ENCODE measurements at regions not wholly inside any gene's neighbourhood (a gene's known extent, or its start where the extent isn't known, plus 50 kb on each side); places are given as distances from the start of the nearest gene placed in this dataset.

DNA sequence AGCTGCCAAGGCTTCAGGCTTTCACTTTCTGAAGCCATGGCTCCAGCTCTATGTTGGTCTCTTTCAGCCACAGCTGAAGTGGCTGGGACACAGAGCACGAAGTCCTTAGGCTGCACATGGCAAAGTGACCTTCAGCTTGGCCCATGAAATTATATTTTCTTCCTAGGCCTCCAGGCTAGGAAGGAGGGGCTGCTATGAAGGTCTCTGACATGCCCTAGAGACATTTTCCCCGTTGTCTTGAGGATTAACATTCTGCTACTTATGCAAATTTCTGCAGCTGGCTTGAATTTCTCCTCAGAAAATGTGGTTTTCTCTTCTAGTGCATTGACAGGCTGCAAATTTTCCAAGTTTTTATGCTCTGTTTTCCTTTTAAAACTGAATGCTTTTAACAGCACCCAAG, 99.8 kb upstream of the KCNIP4 start:
- TF ChIP-seq, protein P1, sequence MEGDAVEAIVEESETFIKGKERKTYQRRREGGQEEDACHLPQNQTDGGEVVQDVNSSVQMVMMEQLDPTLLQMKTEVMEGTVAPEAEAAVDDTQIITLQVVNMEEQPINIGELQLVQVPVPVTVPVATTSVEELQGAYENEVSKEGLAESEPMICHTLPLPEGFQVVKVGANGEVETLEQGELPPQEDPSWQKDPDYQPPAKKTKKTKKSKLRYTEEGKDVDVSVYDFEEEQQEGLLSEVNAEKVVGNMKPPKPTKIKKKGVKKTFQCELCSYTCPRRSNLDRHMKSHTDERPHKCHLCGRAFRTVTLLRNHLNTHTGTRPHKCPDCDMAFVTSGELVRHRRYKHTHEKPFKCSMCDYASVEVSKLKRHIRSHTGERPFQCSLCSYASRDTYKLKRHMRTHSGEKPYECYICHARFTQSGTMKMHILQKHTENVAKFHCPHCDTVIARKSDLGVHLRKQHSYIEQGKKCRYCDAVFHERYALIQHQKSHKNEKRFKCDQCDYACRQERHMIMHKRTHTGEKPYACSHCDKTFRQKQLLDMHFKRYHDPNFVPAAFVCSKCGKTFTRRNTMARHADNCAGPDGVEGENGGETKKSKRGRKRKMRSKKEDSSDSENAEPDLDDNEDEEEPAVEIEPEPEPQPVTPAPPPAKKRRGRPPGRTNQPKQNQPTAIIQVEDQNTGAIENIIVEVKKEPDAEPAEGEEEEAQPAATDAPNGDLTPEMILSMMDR (IDR thresholded peaks at IDR 0.05; ENCODE audit: low read depth, low read length) = no peak
- Histone ChIP-seq H3K27me3 (ENCODE audit: insufficient read depth, low read depth, severe bottlenecking) (no peaks in the 10 kb centered on the region), H3K9me3 (ENCODE audit: severe bottlenecking) (no peaks in the 10 kb centered on the region), H3K36me3 (no peaks in the 10 kb centered on the region), H3K27ac (no peak overlapping the region), H3K4me3 (ENCODE audit: low read depth, low read length) (no peak overlapping the region)
- no peak for DNase-seq

DNA sequence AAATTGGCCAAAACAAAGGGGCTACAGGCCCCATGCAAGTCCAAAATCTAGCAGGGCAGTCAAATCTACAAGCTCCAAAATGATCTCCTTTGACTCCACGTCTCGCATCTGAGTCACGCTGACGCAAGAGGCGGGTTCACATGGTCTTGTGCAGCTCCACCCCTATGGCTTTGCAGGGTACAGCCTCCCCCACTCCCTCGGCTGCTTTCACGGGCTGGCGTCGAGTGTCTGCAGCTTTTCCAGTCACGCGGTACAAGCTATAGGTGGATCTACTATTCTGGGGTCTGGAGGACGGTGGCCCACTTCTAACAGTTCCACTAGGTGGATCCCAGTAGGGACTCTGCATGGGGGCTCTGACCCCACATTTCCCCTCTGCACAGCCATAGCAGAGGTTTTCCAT, 99.2 kb upstream of the KCNIP4 start:
- H3K27ac ChIP-seq = no peak overlapping the region
- TF ChIP-seq, protein P1 (IDR thresholded peaks at IDR 0.05; ENCODE audit: low read depth, low read length) = no peak
- H3K4me3 ChIP-seq (ENCODE audit: low read depth, low read length) = no peak overlapping the region
- H3K9me3 ChIP-seq (ENCODE audit: severe bottlenecking) = no peaks in the 10 kb centered on the region
- no peak for DNase-seq
- H3K36me3 ChIP-seq = no peaks in the 10 kb centered on the region
- H3K27me3 ChIP-seq (ENCODE audit: insufficient read depth, low read depth, severe bottlenecking) = no peaks in the 10 kb centered on the region

DNA sequence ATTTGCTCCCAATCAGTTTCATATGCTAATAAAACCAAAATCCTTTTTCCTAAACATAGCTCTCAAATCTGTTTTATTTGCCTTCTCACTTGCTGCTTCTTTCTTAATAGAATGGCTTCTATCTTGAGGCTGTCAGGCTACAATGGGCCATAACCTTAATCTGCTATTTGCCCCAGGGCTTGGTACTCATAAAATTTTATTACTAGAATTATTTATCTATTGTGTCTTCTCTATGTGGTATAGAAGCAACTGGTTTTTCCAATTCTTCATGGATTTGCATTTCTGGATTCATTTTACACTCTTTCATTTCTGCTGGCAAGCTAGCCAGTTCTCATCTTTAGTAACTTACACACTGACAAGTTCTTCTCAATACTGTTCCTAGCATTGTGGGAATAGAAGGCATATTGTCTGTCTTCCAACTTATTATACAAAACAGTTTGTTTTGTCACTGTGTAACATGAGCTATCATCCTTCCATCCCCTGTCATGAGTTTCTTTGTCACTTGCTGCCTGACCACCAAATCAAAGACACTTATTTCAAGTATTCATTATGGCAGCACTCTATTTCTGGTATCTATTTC, 96.6 kb upstream of the KCNIP4 start:
- H3K27ac ChIP-seq = no peak overlapping the region
- TF ChIP-seq, protein P1 (IDR thresholded peaks at IDR 0.05; ENCODE audit: low read depth, low read length) = no peak
- no peaks in the 10 kb centered on the region for H3K9me3 ChIP-seq (ENCODE audit: severe bottlenecking)
- no peak overlapping the region for H3K4me3 ChIP-seq (ENCODE audit: low read depth, low read length)
- no peaks in the 10 kb centered on the region for H3K27me3 ChIP-seq (ENCODE audit: insufficient read depth, low read depth, severe bottlenecking)
- H3K36me3 ChIP-seq = no peaks in the 10 kb centered on the region
- DNase-seq = no peak

DNA sequence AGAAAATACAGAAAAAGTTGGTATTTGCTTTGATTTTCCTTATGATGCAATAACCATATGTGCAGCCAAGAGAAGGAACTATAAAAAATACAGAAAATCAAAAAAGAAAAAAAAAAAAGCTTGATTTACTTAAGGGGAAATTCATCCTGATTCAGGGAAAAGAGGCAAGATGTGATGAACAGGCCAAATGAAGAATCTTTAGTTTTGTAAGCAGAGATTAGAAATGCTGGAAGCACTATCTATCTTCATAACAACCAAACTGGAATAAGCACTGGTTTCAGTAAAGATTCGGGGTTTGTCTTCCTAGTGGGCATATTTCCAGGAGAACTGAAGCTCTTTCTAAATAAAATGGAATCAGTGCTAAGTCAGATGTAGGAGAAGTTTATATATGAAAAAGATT, 82.9 kb upstream of the KCNIP4 start:
- H3K36me3 ChIP-seq = no peaks in the 10 kb centered on the region
- DNase-seq = no peak
- no peaks in the 10 kb centered on the region for H3K9me3 ChIP-seq (ENCODE audit: severe bottlenecking)
- no peak overlapping the region for H3K4me3 ChIP-seq (ENCODE audit: low read depth, low read length)
- no peaks in the 10 kb centered on the region for H3K27me3 ChIP-seq (ENCODE audit: insufficient read depth, low read depth, severe bottlenecking)
- TF ChIP-seq, protein P1 (IDR thresholded peaks at IDR 0.05; ENCODE audit: low read depth, low read length) = no peak
- H3K27ac ChIP-seq = no peak overlapping the region

DNA sequence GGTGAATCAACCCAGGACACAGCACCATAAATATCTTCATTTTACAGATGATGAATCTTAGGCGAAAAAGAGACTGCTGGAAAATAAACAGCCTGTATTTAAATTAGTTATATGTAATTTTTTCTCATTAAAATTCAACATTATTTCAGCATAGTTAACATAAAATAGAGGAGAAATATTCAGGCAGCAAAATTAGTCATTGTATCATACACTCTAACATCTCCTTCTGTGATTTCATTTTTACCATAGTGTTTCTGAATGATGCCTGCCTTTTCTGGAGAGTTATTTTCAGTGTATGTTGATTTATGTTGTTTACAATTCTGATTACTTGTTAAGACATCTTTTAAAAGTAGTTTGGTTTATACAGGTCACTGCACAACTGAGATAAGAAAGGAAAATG, 82.3 kb upstream of the KCNIP4 start:
- H3K27ac ChIP-seq = no peak overlapping the region
- no peak overlapping the region for H3K4me3 ChIP-seq (ENCODE audit: low read depth, low read length)
- H3K9me3 ChIP-seq (ENCODE audit: severe bottlenecking) = no peaks in the 10 kb centered on the region
- no peaks in the 10 kb centered on the region for H3K27me3 ChIP-seq (ENCODE audit: insufficient read depth, low read depth, severe bottlenecking)
- TF ChIP-seq, protein P1 (IDR thresholded peaks at IDR 0.05; ENCODE audit: low read depth, low read length) = no peak
- H3K36me3 ChIP-seq = no peaks in the 10 kb centered on the region
- DNase-seq = no peak

DNA sequence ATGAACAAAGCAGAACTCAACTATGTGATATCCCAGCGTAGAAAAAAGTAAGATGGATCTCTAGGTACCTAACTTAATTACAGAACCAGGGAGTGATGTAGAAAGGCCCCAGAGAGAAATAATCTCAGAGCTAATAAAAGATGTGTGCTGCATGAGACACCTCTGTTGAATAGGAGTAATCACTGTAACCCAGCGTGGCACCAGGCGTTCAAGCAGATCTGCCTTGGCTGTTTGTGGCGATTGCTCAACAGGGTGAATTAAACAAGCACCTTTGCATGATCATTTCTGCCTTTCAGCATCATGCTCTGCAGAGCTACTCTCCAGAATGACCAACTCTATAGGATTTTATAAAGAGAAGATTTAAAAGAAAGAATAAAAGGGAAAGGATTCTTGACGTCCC, 81.7 kb upstream of the KCNIP4 start:
- Histone ChIP-seq H3K27ac (no peak overlapping the region), H3K9me3 (ENCODE audit: severe bottlenecking) (no peaks in the 10 kb centered on the region), H3K27me3 (ENCODE audit: insufficient read depth, low read depth, severe bottlenecking) (no peaks in the 10 kb centered on the region), H3K4me3 (ENCODE audit: low read depth, low read length) (no peak overlapping the region), H3K36me3 (no peaks in the 10 kb centered on the region)
- TF ChIP-seq, protein P1 (IDR thresholded peaks at IDR 0.05; ENCODE audit: low read depth, low read length) = no peak
- no peak for DNase-seq
